Right renal pelvis (tissue), 4 donors: ENCODE measurements at regions not wholly inside any gene's neighbourhood (a gene's known extent, or its start where the extent isn't known, plus 50 kb on each side); places are given as distances from the start of the nearest gene placed in this dataset.

Source experiments
- DNase-seq, 4 donors: peaks; one replicate each; pipeline ENCODE4 v3.0.0-alpha.2; 2013; ENCODE audit warnings: low read depth in 4 of 4, low spot score in 3 of 4, missing footprints in 1 of 4

DNA sequence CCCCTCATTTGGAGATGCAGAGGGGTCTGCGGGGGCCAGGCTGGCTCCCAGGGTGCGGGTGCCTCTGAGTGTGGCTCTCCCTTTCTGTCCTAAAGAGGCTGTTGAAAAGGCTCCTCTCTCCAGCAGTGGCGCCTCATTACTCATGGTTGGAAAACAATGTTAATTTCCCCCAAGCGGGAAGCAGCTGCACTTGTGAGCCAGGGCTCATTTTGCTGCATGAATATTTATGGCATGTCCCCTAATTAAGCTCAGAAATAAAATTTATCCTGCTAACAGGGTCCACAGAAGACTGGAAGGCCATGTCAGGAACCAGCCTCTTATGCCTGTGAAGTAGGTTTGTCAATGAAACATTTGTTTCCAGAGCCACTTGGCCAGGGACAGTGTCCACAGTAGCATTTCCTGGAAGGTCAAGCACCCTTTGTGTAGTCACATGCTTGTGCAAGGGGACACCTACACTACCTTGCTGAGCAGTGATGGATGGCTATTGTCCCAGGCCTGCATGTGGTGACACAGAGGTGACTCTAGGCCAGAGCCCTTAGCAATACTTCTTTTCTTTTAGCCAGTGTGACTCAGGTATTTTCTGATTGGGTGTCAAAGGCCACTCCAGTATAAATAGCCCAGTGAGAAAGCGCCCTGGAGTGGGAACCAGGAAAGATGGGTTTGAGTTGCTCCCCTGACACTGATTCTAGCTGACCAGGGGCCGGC, 259.0 kb downstream of the FOXD2 start:
- DNase-seq, result no peak

DNA sequence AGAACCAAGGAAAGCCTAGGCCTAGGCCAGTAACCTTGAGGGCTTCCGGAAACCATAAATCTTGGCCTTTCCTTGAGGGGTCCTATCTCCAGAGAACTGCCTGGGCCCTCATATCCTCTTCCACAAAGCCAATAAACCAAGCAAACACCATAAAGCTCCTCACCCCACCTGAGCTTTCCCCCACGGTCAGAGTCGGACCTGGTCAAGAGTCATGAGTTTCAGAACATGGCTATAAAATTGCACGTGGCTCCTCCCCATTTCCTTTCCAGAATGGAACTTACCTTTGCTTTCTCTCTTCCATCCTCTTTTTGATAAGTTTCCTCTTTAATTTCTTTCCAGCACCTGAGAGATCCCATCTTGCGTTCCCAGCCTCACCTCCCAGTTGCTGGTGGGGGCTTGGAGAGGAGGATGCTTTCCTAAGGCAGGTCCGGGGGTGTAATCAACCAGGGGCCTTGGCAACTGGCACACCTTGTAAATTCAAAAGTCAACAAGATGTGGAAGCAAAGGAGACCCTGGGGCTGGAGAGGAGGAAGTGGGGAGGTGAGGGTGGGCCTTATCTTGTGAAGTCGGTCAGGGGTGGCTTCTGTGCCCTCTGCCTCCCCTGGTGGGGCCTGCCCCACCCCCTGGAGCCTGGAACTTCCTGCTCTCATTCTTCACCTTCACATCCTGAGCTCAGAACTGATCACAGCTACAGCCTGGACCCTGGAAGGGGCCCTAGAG, 259.9 kb downstream of the FOXD2 start:
- DNase-seq, result no peak

DNA sequence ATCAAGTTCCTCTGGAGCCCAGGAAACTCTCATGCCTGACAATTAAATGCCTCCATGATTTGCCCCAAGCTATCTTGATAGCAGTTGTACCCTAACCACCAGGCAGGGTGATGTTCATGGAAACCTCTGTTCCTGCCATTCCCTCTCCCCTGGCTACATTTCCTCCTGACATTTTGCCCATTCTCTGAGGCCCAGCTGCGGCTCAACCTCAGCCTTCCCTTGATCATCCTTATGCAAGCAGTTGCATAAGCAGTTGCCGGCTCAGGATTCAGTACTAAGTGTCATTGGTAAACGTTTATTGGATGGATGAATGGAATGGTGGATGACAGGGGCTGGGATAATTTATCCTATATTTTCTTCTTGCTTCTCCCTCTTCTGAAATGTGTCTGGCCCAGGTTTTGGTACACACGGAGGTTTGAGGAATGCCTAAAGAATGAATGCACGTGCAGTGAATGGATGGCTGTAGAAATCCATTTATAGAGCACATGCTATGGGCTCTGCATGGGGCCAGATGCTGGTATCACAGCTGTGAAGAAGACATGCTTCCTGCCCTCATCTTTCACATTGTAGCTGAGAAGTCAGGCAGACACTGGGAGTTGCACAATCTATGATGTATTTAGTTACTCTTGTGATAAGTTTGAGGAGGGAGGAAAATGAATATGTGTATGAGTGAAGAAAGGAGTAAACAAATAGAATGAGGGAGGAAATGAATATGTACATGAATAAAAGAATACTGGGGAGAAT, 261.8 kb downstream of the FOXD2 start:
- no peak for DNase-seq

DNA sequence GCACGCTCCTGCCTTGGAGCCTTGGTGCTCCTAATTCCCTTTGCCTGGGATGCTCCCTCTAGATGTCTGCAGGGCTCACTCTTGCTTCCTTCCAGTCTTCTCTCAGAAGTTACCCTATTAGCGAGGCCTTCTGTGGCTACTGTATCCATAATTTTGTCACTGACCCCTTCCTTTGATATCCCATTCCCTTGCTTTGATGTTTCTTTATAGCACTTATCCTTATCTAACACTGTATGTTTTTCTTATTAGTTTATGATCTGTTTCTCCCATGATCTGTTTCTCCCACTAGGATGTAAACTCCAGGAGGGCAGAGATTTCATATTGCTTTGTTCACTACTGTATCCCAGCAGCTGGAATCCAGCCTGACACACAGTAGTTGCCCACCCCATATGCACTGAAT, 263.4 kb downstream of the FOXD2 start:
- no peak for DNase-seq

DNA sequence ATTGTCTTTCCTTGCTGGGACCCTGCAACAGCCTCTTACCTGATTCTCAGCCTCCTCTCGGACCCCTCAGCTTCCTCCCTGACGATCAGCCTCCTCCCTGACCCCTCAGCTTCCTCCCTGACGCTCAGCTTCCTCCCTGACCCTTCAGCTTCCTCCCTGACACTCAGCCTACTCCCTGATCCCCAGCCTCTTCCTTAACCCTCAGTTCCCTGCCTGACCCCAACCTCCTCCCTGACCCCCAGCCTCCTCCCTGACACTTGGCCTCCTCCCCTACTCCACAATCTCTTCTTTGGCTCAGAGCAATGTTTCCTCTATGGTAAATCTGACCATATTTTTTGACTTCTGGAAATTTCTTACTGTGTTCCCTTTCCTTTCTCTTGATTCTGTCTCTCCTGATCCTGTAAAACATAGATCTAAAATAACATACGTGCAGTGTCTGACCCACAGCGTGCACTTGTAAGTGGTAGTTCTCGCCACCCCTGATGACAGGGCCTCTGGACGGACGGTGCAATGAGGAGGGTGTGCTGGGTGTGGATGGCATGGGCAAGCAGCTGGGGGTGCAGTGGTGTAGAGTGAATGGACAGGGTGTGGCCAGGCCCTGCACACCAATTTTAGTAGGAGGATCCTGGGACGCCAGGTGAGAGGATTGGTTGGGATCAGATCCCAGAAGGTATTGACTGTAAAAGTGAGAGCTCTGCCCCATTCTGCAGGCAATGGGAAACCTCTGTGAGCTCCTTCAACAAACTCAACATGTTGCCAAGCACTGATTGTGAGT, 264.1 kb downstream of the FOXD2 start:
- no peak for DNase-seq

DNA sequence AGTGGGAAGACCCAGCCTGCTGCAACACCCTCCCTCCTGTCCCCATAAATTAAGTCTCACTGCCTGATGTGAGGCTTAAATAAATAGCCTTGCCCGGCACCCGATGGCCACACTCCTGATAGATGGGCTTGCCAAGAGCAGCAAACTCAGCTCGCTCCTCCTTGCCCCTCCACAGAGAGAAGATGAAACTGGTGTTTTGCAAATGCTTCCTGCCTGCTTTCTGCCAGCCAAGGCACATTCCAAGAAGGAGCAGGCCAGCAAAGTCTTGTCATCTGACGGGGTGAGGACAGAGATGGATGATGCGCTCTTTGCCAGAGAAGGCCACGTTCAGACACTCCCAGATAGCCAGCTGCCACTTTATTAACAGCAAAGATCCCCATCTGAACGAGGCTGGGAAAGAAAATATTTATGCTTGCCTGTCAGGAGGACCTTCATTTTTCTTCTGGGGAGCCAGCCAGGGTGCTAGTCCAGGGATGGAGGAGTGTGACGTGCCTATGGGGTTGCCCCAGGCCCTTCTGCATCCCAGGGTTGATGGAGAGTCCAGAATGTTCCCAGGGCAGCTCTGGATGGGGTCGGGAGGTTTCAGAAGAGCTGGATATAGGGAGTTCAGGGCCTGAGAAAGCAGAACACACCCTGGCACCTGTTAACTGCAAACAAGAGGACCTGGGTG, 265.4 kb downstream of the FOXD2 start:
- no peak for DNase-seq

DNA sequence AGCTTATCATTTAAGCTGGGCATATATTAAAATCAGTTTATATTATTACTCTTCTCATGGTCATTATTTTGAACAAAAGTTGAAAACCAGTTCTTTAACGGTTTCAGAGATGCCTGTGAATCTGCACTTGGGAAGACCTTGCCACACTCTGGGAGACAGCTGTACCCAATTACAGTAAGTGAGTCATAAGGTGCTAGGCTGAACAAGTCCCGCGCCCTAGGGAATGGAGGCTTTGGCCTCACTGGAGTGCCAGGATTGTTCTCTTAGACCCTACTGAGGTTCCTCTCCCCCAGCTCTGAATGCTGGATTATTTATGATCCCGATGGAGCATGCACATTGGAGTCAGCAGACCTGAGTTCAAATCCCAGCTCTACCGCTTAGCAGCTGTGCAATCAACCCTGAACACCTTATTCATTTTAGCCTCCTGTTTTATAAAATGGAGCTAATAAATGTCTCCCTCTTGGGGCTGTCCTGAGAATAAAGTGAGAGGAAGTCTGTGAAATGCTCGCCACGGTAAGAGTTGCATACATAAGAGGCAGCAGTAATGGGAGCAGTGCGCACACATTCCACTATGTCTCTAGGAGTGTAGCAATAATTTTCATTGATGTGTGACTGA, 266.2 kb downstream of the FOXD2 start:
- no peak for DNase-seq

DNA sequence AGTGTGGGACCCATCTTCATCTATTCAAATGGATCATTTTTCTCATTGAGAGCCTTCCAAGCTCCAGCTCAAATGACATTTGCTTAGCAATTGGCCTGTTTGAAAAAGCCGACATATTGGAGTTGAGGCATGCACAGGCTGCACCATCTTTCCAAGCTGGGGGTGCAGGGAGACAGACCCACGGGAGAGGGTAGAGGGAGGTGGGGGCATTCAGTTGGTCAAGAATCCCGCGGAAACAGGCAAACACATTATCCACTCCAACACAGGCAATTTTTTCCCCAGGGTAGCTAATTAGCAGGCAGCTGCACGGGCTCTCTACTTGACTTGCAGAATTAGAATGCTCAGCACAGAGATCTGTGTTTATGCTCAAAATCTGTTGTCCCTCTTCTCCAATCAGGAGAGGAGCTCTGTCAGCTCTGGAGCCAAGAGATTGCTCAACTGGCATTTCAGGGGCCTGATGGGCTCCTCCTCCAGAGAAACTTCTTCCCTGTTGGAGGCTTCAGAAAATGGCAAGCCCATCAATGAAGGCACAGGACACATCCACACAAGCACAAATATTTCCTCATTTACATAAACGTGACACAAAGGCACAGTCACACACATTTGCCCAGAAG, 267.8 kb downstream of the FOXD2 start:
- DNase-seq, result no peak

DNA sequence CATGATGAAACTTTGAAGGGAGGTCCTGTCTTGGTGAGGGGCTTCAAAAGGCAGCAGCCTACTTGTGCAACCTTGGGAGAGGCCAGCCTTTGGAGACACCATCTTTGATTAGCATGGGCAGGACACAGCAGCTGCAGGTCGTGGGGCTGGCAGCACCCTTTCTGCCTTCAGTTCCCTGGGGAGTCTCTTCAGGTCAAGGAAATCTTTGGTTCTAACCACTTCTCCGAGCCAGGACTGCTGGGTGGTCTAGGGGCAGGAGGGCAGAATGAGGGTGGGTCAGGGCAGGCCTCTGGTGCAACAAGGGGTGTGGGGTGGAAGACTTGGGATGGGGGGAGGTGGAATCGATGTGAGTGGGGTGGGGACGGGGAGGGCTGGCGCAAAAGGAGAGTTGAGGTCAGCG, 269.7 kb downstream of the FOXD2 start:
- DNase-seq, result no peak

DNA sequence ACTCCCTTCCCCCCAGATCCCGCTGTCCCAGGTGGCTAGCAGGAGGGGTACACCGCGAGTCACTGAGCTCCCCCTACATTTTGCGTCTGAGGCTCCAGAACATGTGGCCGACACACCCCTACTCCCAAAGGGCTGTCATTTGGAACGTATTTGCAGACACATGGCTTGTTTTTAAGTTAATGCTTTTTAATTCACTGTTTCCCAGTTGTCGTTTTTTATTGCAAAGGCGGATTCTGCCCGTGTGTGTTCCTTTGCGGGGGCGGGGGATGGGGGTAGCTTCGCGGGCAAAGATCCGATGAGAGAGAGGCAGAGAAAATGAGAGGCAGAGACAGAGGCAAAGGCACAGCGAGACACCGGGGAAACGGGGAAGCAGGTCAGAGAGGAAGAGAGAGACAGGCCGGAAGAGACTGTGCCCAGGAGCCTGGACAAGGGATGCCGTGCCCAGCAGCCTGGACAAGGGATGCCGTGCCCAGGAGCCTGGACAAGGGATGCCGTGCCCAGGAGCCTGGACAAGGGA, 270.2 kb downstream of the FOXD2 start:
- no peak for DNase-seq

DNA sequence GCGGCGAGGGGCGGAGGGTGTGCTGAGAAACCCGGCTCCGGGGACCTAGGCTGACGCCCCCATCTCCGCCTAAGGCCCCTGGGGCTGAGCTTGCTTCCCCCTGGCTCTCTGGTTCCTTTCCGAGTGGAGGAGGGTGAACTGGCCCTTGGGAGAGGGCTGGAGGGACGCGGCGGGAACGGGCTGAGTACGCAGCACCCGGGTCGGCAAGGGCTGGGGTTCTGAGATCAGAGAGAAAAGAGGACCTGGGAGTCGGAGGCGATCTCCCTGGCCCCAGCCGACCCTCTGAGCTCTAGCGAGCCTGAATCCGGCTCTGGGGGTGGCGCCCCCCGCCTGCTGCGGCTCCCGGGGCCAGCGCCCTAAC, 270.8 kb downstream of the FOXD2 start:
- DNase-seq, result no peak

DNA sequence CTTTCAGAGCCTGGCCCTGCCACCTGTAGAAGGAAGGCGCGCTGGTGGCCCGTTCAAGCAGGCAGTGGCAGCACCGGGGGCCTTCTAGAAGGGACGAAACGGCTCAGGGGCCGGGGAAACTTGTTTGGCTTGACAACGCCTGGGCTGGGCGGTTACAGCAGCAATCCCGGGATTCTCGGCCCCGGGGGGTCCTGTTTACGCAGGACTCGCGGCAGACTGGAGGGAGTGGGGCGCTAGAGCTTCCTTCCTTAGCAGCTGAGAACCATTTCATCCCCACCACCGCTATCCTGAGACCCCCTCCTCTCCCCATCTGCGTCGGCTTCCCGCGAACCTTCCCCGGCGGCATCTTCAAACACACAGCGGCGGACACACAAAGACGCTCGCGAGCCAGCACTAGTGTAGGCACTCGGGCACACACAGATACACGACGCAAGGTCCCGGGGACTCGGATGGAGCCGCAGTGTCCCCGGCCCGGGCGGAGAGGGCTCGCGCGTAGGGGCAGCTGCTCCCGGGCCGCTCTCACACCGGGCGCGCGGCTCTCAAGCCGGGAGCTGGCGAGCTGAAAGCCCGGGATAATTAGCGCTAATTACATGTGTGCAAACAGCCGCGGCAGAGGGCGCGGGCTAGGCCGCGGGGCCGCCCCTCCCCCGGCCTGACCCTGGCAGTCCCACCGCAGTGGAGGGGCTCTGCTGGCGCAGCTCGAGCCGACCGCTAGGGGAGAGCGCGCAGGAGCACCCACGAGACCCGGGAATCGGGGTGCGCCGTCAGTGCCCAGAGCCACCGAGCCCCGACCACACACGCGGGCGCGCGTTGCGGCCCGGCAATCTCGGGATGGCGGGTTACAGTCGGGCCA, 271.4 kb downstream of the FOXD2 start:
- no peak for DNase-seq

DNA sequence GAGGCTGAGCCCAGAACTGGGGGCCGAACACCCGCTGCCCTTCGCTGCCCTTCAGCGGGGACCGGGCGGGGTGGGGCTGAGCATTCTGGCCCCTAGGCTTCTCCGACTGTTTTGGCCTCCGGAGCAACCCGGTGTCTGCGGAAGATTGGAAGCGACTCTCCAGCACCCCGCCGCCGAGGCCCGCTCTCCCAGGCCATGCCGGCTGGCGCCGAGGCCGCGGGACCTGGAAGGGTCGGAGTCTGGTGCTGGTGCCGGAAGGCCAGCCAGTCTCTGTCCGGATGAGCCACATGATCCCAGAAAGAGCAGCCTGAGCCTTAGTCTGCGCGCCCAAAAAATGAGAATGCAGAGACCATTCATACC, 272.0 kb downstream of the FOXD2 start:
- no peak for DNase-seq

DNA sequence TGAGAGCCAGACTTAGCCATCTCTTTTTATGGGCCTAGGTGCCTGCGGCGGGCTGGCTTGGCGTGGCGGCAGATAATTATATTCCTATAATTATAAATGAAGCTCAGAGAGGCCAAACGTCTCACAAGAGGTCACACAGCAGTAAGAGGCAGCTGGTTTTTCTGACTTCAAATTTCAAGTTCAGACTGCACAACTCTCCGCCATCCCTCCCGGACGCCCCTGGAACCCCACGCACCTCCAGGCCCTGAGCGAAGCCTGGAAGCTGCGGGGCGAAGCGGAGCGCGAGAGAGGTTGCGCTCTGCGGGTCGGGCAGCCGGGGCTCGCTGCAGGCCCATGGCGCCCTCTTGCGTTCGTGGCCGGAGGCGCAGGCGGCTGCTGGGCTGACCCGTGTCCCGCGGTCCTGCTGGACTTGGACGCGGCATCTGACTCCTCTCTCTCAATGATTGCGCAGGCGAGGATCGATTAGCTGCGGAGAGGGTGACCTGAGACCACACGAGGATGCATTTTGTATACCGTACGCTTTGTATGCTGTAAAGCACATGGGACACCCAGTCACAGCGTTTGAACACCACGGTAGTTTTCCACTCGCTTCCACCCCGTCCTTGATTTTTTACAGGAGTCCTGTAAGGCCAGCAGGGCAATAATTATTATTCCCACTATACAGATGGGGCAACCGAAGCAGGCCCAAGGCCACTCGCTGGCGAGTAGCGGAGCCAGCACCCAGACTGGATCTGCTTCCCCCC, 272.7 kb downstream of the FOXD2 start:
- DNase-seq, result no peak
